ENCODE measurements at regions not wholly inside any gene's neighbourhood (a gene's known extent, or its start where the extent isn't known, plus 50 kb on each side); places are given as distances from the start of the nearest gene placed in this dataset.

- Histone ChIP-seq H3K9me3 (replicated peaks) (no peaks in the 10 kb centered on the region), H3K36me3 (no peaks in the 10 kb centered on the region), H3K4me1 (no peaks in the 10 kb centered on the region), H3K27me3 (ENCODE audit: low read depth) (no peaks in the 10 kb centered on the region), H3K4me3 (no peak overlapping the region), H3K27ac (replicated peaks) (no peak overlapping the region)
- DNase-seq, result no peak
- TF ChIP-seq CTCF (IDR thresholded peaks at IDR 0.05; ENCODE audit: borderline replicate concordance), result no peak
- intact Hi-C loops (cut with micrococcal nuclease), result no loop called here
Observed at GRCh38 chrX:95911062-95911461, 773.6 kb upstream of the DIAPH2 start.

GRCh38 chrX:95919605-95920004 is 765.0 kb upstream of the DIAPH2 start:
- no peak for DNase-seq
- intact Hi-C loops (cut with micrococcal nuclease), result no loop called here

GRCh38 chrX:95945528-95945927 is 739.1 kb upstream of the DIAPH2 start:
- no peak for TF ChIP-seq CTCF (IDR thresholded peaks at IDR 0.05; ENCODE audit: borderline replicate concordance)
- H3K4me1 ChIP-seq, result no peaks in the 10 kb centered on the region
- no peaks in the 10 kb centered on the region for H3K9me3 ChIP-seq (replicated peaks)
- intact Hi-C loops (cut with micrococcal nuclease), result no loop called here
- H3K27ac ChIP-seq (replicated peaks), result no peak overlapping the region
- H3K36me3 ChIP-seq, result no peaks in the 10 kb centered on the region
- no peaks in the 10 kb centered on the region for H3K27me3 ChIP-seq (ENCODE audit: low read depth)
- H3K4me3 ChIP-seq, result no peak overlapping the region
- no peak for DNase-seq

More at GRCh38 chrX:95919605-95920004, 765.0 kb upstream of the DIAPH2 start:
- H3K27me3 ChIP-seq (ENCODE audit: low read depth), result no peaks in the 10 kb centered on the region
- H3K4me1 ChIP-seq, result no peaks in the 10 kb centered on the region
- no peak overlapping the region for H3K27ac ChIP-seq (replicated peaks)
- no peaks in the 10 kb centered on the region for H3K9me3 ChIP-seq (replicated peaks)
- H3K36me3 ChIP-seq, result no peaks in the 10 kb centered on the region
- TF ChIP-seq CTCF (IDR thresholded peaks at IDR 0.05; ENCODE audit: borderline replicate concordance), result no peak
- no peak overlapping the region for H3K4me3 ChIP-seq

GRCh38 chrX:95949588-95949987 is 735.1 kb upstream of the DIAPH2 start:
- H3K27ac ChIP-seq (replicated peaks), result no peak overlapping the region
- no peaks in the 10 kb centered on the region for H3K36me3 ChIP-seq
- no peak overlapping the region for H3K4me3 ChIP-seq
- no peaks in the 10 kb centered on the region for H3K27me3 ChIP-seq (ENCODE audit: low read depth)
- intact Hi-C loops (cut with micrococcal nuclease), result no loop called here
- no peak for DNase-seq
- H3K4me1 ChIP-seq, result no peaks in the 10 kb centered on the region
- no peaks in the 10 kb centered on the region for H3K9me3 ChIP-seq (replicated peaks)
- no peak for TF ChIP-seq CTCF (IDR thresholded peaks at IDR 0.05; ENCODE audit: borderline replicate concordance)

GRCh38 chrX:95950679-95951078 is 734.0 kb upstream of the DIAPH2 start:
- Histone ChIP-seq H3K4me1 (no peaks in the 10 kb centered on the region), H3K27ac (replicated peaks) (no peak overlapping the region), H3K27me3 (ENCODE audit: low read depth) (no peaks in the 10 kb centered on the region), H3K4me3 (no peak overlapping the region), H3K9me3 (replicated peaks) (no peaks in the 10 kb centered on the region), H3K36me3 (no peaks in the 10 kb centered on the region)
- intact Hi-C loops (cut with micrococcal nuclease), result no loop called here
- no peak for DNase-seq
- TF ChIP-seq CTCF (IDR thresholded peaks at IDR 0.05; ENCODE audit: borderline replicate concordance), result no peak

- no peak for DNase-seq
- TF ChIP-seq CTCF (IDR thresholded peaks at IDR 0.05; ENCODE audit: borderline replicate concordance), result no peak
- Histone ChIP-seq H3K36me3 (no peaks in the 10 kb centered on the region), H3K4me1 (no peaks in the 10 kb centered on the region), H3K27me3 (ENCODE audit: low read depth) (no peaks in the 10 kb centered on the region), H3K27ac (replicated peaks) (no peak overlapping the region), H3K9me3 (replicated peaks) (no peaks in the 10 kb centered on the region), H3K4me3 (no peak overlapping the region)
- intact Hi-C loops (cut with micrococcal nuclease), result no loop called here
Observed at GRCh38 chrX:95953564-95953963, 731.1 kb upstream of the DIAPH2 start.
